Fibroblast of lung (primary cell): ENCODE measurements at regions not wholly inside any gene's neighbourhood (a gene's known extent, or its start where the extent isn't known, plus 50 kb on each side); places are given as distances from the start of the nearest gene placed in this dataset.

ENCODE experiments used
- DNase-seq, 2 donors: peaks; one replicate each; pipeline versions ENCODE4 v3.0.0 to v3.0.0-alpha.2; 2010; ENCODE audit warnings: low read depth in 2 of 2
- H2AFZ ChIP-seq: 2 replicates; pipeline ENCODE4 v1.5.1; 2012; ENCODE audit warnings: low read length, control low read depth, inconsistent platforms
- H3K27ac ChIP-seq: 2 replicates; pipeline ENCODE4 v1.5.1; 2011; ENCODE audit warnings: low read length, control low read depth; ENCODE audit not compliant: insufficient read depth
- H3K27me3 ChIP-seq: 2 replicates; pipeline ENCODE4 v1.5.1; 2011; ENCODE audit warnings: mild to moderate bottlenecking, low read length; ENCODE audit not compliant: control insufficient read depth, insufficient read depth
- H3K36me3 ChIP-seq: 2 replicates; pipeline ENCODE4 v1.5.1; 2011; ENCODE audit warnings: low read length; ENCODE audit not compliant: control insufficient read depth, insufficient read depth
- H3K4me1 ChIP-seq: 2 replicates; pipeline ENCODE4 v1.5.1; 2011; ENCODE audit warnings: low read length; ENCODE audit not compliant: control insufficient read depth, insufficient read depth; ENCODE audit errors: extremely low read depth
- H3K4me2 ChIP-seq: 2 replicates; pipeline ENCODE4 v1.5.1; 2011; ENCODE audit warnings: low read length, control low read depth; ENCODE audit not compliant: insufficient read depth; ENCODE audit errors: extremely low read depth
- H3K4me3 ChIP-seq, 4 experiments: fragments of 200-600 bp in 1 of 4; sonication (generic) in 1 of 4; replicated peaks in 1 of 4; 2 replicates each; pipeline ENCODE4 v1.5.1; 2011 to 2016; ENCODE audit warnings: low read length in 4 of 4, low read depth in 3 of 4, mild to moderate bottlenecking in 3 of 4, control low read depth in 2 of 4, inconsistent platforms in 1 of 4, mixed read lengths in 1 of 4; ENCODE audit not compliant: insufficient read depth in 1 of 4; ENCODE audit errors: control extremely low read depth in 1 of 4
- H3K79me2 ChIP-seq: 2 replicates; pipeline ENCODE4 v1.5.1; 2012; ENCODE audit warnings: mild to moderate bottlenecking, low read length, inconsistent platforms; ENCODE audit not compliant: control insufficient read depth, insufficient read depth
- H3K9ac ChIP-seq: 2 replicates; pipeline ENCODE4 v1.5.1; 2011; ENCODE audit warnings: mild to moderate bottlenecking, low read length, control low read depth; ENCODE audit not compliant: insufficient read depth
- H3K9me3 ChIP-seq: 2 replicates; pipeline ENCODE4 v1.5.1; 2012; ENCODE audit warnings: low read depth, low read length; ENCODE audit not compliant: control insufficient read depth, insufficient read depth
- H4K20me1 ChIP-seq: 2 replicates; pipeline ENCODE4 v1.5.1; 2011; ENCODE audit warnings: low read length; ENCODE audit not compliant: control insufficient read depth, insufficient read depth; ENCODE audit errors: extremely low read depth
- CTCF ChIP-seq, 2 donors: IDR thresholded peaks in 1 of 2; conservative IDR thresholded peaks in 1 of 2; 1 replicate in 1 of 2; 2 replicates in 1 of 2; pipeline ENCODE4 v1.5.1; 2011 to 2012; ENCODE audit warnings: low read length in 2 of 2, control low read depth in 1 of 2, inconsistent platforms in 1 of 2, low read depth in 1 of 2, mild to moderate bottlenecking in 1 of 2
- EZH2 ChIP-seq: IDR thresholded peaks from 2 replicates; pipeline ENCODE4 v1.5.1; 2012; ENCODE audit warnings: low read length, control low read depth, mild to moderate bottlenecking; ENCODE audit errors: missing control alignments

- no peak overlapping the region for H3K27ac ChIP-seq
- H3K9ac ChIP-seq, result no peak overlapping the region
- no peak overlapping the region for H2AFZ ChIP-seq
- H4K20me1 ChIP-seq, result no peaks in the 10 kb centered on the region
- no peaks in the 10 kb centered on the region for H3K27me3 ChIP-seq
- H3K4me3 ChIP-seq, result no peak overlapping the region
- H3K79me2 ChIP-seq, result no peaks in the 10 kb centered on the region
- H3K4me1 ChIP-seq, result peaks cover 2% of the 10 kb centered on the region
- no peaks in the 10 kb centered on the region for H3K36me3 ChIP-seq
- no peak overlapping the region for H3K4me2 ChIP-seq
- DNase-seq, result no peak
- no peaks in the 10 kb centered on the region for H3K9me3 ChIP-seq
- TF ChIP-seq EZH2 (no peak), CTCF (conservative IDR thresholded peaks at IDR 0.05 in 1 of 2, IDR thresholded peaks at IDR 0.05 in 1 of 2; ENCODE audit: low read depth in 1 of 2, low read length in 2 of 2) (no peak)
Observed at GRCh38 chr3:155022896-155023295, 57.2 kb upstream of the MME start.

GRCh38 chr3:155019575-155019974 lies 60.5 kb upstream of the MME start:
- H2AFZ ChIP-seq, result no peak overlapping the region
- H4K20me1 ChIP-seq, result no peaks in the 10 kb centered on the region
- TF ChIP-seq EZH2 (no peak), CTCF (conservative IDR thresholded peaks at IDR 0.05 in 1 of 2, IDR thresholded peaks at IDR 0.05 in 1 of 2; ENCODE audit: low read depth in 1 of 2, low read length in 2 of 2) (no peak)
- H3K9me3 ChIP-seq, result no peaks in the 10 kb centered on the region
- peak; percentile 8 to 40 for DNase-seq
- no peak overlapping the region for H3K27ac ChIP-seq
- no peak overlapping the region for H3K9ac ChIP-seq
- no peaks in the 10 kb centered on the region for H3K27me3 ChIP-seq
- H3K4me3 ChIP-seq, result no peak overlapping the region
- no peak overlapping the region for H3K4me2 ChIP-seq
- H3K4me1 ChIP-seq, result no peaks in the 10 kb centered on the region
- H3K36me3 ChIP-seq, result no peaks in the 10 kb centered on the region
- no peaks in the 10 kb centered on the region for H3K79me2 ChIP-seq

GRCh38 chr3:155018621-155019330 lies 61.3 kb upstream of the MME start:
- Histone ChIP-seq H3K9me3 (no peaks in the 10 kb centered on the region), H3K79me2 (no peaks in the 10 kb centered on the region), H4K20me1 (no peaks in the 10 kb centered on the region), H3K4me1 (no peaks in the 10 kb centered on the region), H3K9ac (no peak overlapping the region), H2AFZ (no peak overlapping the region), H3K4me2 (no peak overlapping the region), H3K36me3 (no peaks in the 10 kb centered on the region), H3K27me3 (no peaks in the 10 kb centered on the region), H3K27ac (no peak overlapping the region), H3K4me3 (no peak overlapping the region)
- TF ChIP-seq EZH2 (no peak), CTCF (conservative IDR thresholded peaks at IDR 0.05 in 1 of 2, IDR thresholded peaks at IDR 0.05 in 1 of 2; ENCODE audit: low read depth in 1 of 2, low read length in 2 of 2) (no peak)
- no peak for DNase-seq
